A549 (cell line): ENCODE measurements at regions not wholly inside any gene's neighbourhood (a gene's known extent, or its start where the extent isn't known, plus 50 kb on each side); places are given as distances from the start of the nearest gene placed in this dataset.

ENCODE experiments used
- CTCF ChIP-seq: fragments of >200 bp; sonication (Bioruptor Twin); formaldehyde crosslinking; IDR thresholded peaks from 3 replicates; pipeline ENCODE4 v1.5.1; 2016
- JUN ChIP-seq, 2 experiments: fragments of >200 bp; sonication (Bioruptor Twin); formaldehyde crosslinking; IDR thresholded peaks; 2 replicates in 1 of 2; 3 replicates in 1 of 2; pipeline ENCODE4 v1.6.1; 2016 to 2017

- TF ChIP-seq JUN (IDR thresholded peaks at IDR 0.05), result no peak
- TF ChIP-seq CTCF, result no peak
Observed at GRCh38 chr13:107680115-107680514, 535.2 kb downstream of the LIG4 start.
